GM21390 (cell line): ENCODE measurements at regions not wholly inside any gene's neighbourhood (a gene's known extent, or its start where the extent isn't known, plus 50 kb on each side); places are given as distances from the start of the nearest gene placed in this dataset.
"Not testable (repeated sequence)": the region's sequence is repeated elsewhere in the genome, so short reads cannot be mapped to it uniquely, and the experiment has no call there.

ENCODE experiments used
- ATAC-seq: cut with Tn5 transposase; IDR thresholded peaks from one replicate; pipeline ENCODE4 v1.9.1; 2021; ENCODE audit not compliant: unreplicated experiment

GRCh38 chr4:177796841-177797240, 354.6 kb upstream of the AGA start:
- ATAC-seq, result no peak

GRCh38 chr4:177798161-177798560, 355.9 kb upstream of the AGA start:
- no peak for ATAC-seq

- no peak for ATAC-seq
These were observed 359.9 kb upstream of the AGA start for GRCh38 chr4:177802162-177802561.

GRCh38 chr4:177802661-177803060, 360.4 kb upstream of the AGA start:
- ATAC-seq, result no peak

GRCh38 chr4:177803151-177803550, 360.9 kb upstream of the AGA start:
- ATAC-seq, result no peak

GRCh38 chr4:177809791-177810190, 367.6 kb upstream of the AGA start:
- no peak for ATAC-seq

GRCh38 chr4:177810220-177810619, 368.0 kb upstream of the AGA start:
- no peak for ATAC-seq

GRCh38 chr4:177818392-177818791, 376.2 kb upstream of the AGA start:
- not testable (repeated sequence) for ATAC-seq

GRCh38 chr4:177826973-177827372, 384.7 kb upstream of the AGA start:
- ATAC-seq, result no peak

- no peak for ATAC-seq
These were observed 399.0 kb upstream of the AGA start for GRCh38 chr4:177841258-177841657.

GRCh38 chr4:177853229-177853628, 411.0 kb upstream of the AGA start:
- ATAC-seq, result no peak

GRCh38 chr4:177855507-177856197, 413.4 kb upstream of the AGA start:
- no peak for ATAC-seq

GRCh38 chr4:177860171-177860570, 417.9 kb upstream of the AGA start:
- no peak for ATAC-seq

- ATAC-seq, result no peak
These were observed 419.4 kb upstream of the AGA start for GRCh38 chr4:177861551-177862094.

GRCh38 chr4:177862541-177863176, 420.4 kb upstream of the AGA start:
- no peak for ATAC-seq

- ATAC-seq, result no peak
These were observed 437.6 kb upstream of the AGA start for GRCh38 chr4:177879851-177880250.

GRCh38 chr4:177895136-177895535, 452.9 kb upstream of the AGA start:
- ATAC-seq, result no peak

GRCh38 chr4:177901786-177902185, 459.5 kb upstream of the AGA start:
- no peak for ATAC-seq

- ATAC-seq, result no peak
These were observed 460.1 kb upstream of the AGA start for GRCh38 chr4:177902386-177902785.

- no peak for ATAC-seq
These were observed 465.6 kb upstream of the AGA start for GRCh38 chr4:177907736-177908424.

GRCh38 chr4:177921715-177922114, 479.5 kb upstream of the AGA start:
- ATAC-seq, result no peak

GRCh38 chr4:177923888-177924287, 481.7 kb upstream of the AGA start:
- no peak for ATAC-seq
